ENCODE measurements at regions not wholly inside any gene's neighbourhood (a gene's known extent, or its start where the extent isn't known, plus 50 kb on each side); places are given as distances from the start of the nearest gene placed in this dataset.

DNA sequence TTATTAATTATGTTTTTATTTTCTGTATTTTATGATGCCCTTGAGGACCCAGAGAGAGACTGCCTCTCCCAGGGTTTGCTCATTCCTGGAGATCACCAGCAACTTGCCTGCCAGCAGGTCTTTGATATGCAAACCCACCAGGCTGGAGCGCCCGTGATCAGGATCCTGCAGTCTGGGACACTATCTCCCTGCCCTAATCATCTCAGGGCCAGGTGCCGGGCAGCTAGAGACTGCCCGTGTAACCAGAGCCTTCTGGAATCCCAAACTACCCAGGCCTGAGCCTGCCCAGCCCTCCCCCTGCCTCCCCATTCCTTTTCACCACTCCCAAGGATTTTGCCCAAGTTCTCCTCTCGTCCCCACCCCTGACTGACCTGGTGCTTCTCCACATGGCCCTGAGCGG, 52.2 kb upstream of the B3GAT1 start:
- TF ChIP-seq EZH2 (IDR thresholded peaks at IDR 0.05) (no peak), EZH2phosphoT487 (IDR thresholded peaks at IDR 0.05) (no peak)
- TF ChIP-seq, protein P1, sequence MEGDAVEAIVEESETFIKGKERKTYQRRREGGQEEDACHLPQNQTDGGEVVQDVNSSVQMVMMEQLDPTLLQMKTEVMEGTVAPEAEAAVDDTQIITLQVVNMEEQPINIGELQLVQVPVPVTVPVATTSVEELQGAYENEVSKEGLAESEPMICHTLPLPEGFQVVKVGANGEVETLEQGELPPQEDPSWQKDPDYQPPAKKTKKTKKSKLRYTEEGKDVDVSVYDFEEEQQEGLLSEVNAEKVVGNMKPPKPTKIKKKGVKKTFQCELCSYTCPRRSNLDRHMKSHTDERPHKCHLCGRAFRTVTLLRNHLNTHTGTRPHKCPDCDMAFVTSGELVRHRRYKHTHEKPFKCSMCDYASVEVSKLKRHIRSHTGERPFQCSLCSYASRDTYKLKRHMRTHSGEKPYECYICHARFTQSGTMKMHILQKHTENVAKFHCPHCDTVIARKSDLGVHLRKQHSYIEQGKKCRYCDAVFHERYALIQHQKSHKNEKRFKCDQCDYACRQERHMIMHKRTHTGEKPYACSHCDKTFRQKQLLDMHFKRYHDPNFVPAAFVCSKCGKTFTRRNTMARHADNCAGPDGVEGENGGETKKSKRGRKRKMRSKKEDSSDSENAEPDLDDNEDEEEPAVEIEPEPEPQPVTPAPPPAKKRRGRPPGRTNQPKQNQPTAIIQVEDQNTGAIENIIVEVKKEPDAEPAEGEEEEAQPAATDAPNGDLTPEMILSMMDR (IDR thresholded peaks at IDR 0.05) = no peak
- H3K9me3 ChIP-seq (ENCODE audit: low read depth) = no peaks in the 10 kb centered on the region
- H3K79me2 ChIP-seq (ENCODE audit: low read depth) = no peaks in the 10 kb centered on the region
- no peak overlapping the region for H2AFZ ChIP-seq (replicated peaks)
- H3K4me2 ChIP-seq = no peak overlapping the region
- H3K4me1 ChIP-seq = peaks cover 33% of the 10 kb centered on the region
- no peaks in the 10 kb centered on the region for H3K36me3 Mint-ChIP-seq
- no peak overlapping the region for H3K27ac Mint-ChIP-seq
- H3K9me3 Mint-ChIP-seq = no peaks in the 10 kb centered on the region
- H3F3A ChIP-seq (ENCODE audit: low read depth) = peaks cover 3% of the 10 kb centered on the region
- H3K27ac ChIP-seq = no peak overlapping the region
- H3K36me3 ChIP-seq = no peaks in the 10 kb centered on the region
- peaks cover 15% of the 10 kb centered on the region for H3K27me3 Mint-ChIP-seq (ENCODE audit: insufficient read depth, low read depth)
- DNase-seq (ENCODE audit: low spot score) = peak; percentile 39
- peaks cover 9% of the 10 kb centered on the region for H4K20me1 ChIP-seq (ENCODE audit: low read depth)
- peaks cover 32% of the 10 kb centered on the region for H3K4me1 Mint-ChIP-seq
- H3K27me3 ChIP-seq = peaks cover 17% of the 10 kb centered on the region
- H3K4me3 ChIP-seq = no peak overlapping the region
- no peak overlapping the region for H3K4me3 Mint-ChIP-seq
- H3K9ac ChIP-seq = no peak overlapping the region

DNA sequence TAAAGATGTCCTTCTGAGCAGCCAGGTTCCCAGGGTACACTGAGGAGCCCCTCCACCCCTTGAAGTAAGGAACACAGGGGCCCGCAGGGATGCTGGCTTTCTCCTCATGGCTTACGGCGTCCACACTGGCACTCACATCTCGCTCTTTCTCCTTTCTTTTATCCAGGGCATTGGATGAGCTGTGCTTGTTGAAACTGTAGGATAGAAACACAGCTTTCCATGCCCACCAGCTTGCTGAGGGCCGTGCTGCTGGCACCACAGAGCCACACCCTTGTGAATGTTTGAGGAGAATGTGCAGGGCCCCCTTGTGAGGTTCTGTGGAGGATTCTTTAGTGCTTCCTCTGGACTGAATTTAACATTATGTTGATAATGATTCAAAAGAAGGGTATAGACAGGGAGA, 51.7 kb upstream of the B3GAT1 start:
- no peaks in the 10 kb centered on the region for H3K79me2 ChIP-seq (ENCODE audit: low read depth)
- Mint-ChIP-seq H3K4me3 (no peak overlapping the region), H3K9me3 (no peaks in the 10 kb centered on the region), H3K27me3 (ENCODE audit: insufficient read depth, low read depth) (peaks cover 16% of the 10 kb centered on the region), H3K36me3 (no peaks in the 10 kb centered on the region), H3K4me1 (peaks cover 32% of the 10 kb centered on the region), H3K27ac (no peak overlapping the region)
- H2AFZ ChIP-seq (replicated peaks) = no peak overlapping the region
- DNase-seq (ENCODE audit: low spot score) = no peak
- peaks cover 33% of the 10 kb centered on the region for H3K4me1 ChIP-seq
- peaks cover 3% of the 10 kb centered on the region for H3F3A ChIP-seq (ENCODE audit: low read depth)
- H3K27ac ChIP-seq = no peak overlapping the region
- TF ChIP-seq, protein P1 (IDR thresholded peaks at IDR 0.05) = no peak
- TF ChIP-seq EZH2phosphoT487 (IDR thresholded peaks at IDR 0.05) (no peak), EZH2 (IDR thresholded peaks at IDR 0.05) (no peak)
- no peaks in the 10 kb centered on the region for H3K36me3 ChIP-seq
- H4K20me1 ChIP-seq (ENCODE audit: low read depth) = peaks cover 9% of the 10 kb centered on the region
- no peak overlapping the region for H3K4me3 ChIP-seq
- H3K27me3 ChIP-seq = peaks cover 17% of the 10 kb centered on the region
- no peaks in the 10 kb centered on the region for H3K9me3 ChIP-seq (ENCODE audit: low read depth)
- no peak overlapping the region for H3K4me2 ChIP-seq
- no peak overlapping the region for H3K9ac ChIP-seq
